Activated CD4-positive, alpha-beta T cell treated with anti-CD3 and anti-CD28 coated beads for 48 hours (primary cell): ENCODE measurements at regions not wholly inside any gene's neighbourhood (a gene's known extent, or its start where the extent isn't known, plus 50 kb on each side); places are given as distances from the start of the nearest gene placed in this dataset.

ENCODE experiments used
- DNase-seq: peaks from one replicate; pipeline ENCODE4 v3.0.0-alpha.2; 2020

DNA sequence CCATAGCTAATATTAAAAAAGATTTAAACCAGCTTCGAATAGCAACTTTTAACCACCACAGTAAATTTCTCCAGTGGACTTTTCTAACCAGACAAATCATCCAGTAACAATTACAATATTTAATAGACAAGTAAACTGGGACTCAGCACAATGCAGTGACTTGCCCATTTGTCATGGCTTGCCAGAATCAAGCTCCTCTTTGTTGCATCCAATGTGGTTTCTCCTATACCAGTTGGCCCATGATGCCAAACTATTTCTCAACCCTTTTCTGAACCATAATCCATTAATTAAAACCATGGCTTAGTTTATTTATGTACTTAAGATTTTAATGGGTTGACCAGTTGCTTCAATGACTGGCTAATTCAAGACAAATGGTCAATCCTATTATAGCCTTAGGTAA lies 64.4 kb downstream of the DIO2 start:
- DNase-seq, result no peak

DNA sequence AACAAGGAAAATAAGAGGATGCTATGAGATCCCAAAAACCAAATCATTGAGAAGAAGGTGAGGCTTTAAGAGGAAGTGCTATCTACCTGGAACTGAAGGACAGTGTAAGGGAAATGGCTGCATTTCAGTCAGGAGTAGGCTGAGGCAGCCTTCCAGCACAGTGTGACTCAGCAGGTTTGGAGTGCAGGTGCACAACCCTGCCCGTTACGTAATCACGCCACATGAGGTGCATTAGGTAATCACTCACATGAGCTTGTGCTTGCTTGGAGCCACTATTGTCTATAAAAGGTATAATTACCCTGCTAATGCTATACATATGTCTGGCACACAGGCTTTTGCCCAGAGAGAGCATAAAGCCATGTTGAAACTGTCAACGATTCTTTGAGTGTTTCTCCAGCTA lies 74.9 kb downstream of the DIO2 start:
- DNase-seq, result no peak

DNA sequence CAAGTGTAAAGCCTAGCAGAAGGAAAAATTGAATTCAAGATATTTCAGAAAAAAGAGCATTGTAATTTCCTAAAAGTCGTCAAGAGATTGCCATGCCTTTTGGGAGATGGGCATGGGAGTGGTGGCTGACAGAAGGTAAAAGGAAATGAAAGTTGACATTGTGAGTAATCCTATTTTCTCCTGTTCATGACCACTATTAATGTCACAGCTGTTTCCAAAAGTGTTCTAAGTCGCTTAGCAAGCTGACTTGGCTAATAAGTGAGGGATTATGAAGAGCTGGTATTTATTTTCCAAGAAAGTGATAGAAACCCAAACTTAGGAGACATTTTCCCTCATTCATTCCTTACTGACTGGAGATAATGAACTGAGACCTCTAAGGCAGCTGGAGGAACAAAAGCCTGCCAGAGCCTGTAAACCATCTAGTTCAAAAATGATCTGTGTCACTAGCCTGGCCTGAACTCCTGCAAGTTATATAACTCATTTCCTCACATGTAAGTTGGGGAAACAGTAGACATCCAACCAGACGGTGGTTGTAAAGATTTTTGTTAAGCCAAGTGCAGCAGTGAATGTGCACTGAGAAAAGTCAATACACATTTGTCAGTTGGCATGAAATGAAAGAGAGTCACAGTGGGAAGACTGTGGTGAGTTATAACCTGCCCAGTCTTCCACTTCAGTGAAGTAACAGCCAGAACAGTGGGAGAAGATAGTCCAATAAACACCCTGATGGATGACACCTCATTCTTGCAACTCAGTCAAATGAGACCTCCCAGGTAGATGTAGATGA lies 75.8 kb downstream of the DIO2 start:
- DNase-seq, result no peak

DNA sequence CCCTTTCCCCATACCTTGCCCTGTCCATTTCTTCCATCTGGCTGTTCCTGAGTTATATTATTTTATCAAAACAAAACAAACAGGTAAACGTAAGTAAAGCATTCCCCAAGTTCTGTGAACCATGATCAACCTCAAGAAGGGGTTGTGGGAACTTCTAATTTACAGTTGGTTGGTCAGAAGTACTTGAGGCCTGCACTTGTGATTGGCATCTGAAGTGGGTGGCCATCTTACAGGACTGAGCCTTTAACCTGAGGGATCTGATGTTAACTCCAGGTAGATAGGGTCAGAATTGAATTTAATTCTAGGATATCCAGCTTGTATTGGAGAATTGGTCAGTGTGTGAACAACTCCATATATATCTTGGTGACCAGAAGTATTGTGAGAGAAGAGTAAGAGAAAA lies 77.0 kb downstream of the DIO2 start:
- DNase-seq, result no peak

DNA sequence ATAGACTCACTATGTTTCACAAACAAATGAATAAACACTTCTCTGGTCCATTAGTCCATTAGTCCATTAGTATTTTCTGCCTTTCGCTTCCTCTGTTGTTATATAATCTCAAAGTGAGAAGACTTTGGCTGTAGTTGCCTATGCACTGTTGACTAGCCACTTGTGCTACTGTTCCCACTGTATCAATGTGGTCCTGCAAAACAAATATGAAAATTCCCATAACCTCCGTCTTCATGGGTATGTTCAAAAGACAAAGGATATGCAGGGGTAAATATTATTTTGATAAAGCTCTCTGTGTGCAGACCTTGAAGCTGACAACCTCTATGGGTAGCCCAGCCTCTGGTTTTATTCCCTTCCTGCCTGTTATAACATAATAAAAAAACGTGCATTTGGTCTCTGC lies 77.8 kb downstream of the DIO2 start:
- DNase-seq, result no peak

DNA sequence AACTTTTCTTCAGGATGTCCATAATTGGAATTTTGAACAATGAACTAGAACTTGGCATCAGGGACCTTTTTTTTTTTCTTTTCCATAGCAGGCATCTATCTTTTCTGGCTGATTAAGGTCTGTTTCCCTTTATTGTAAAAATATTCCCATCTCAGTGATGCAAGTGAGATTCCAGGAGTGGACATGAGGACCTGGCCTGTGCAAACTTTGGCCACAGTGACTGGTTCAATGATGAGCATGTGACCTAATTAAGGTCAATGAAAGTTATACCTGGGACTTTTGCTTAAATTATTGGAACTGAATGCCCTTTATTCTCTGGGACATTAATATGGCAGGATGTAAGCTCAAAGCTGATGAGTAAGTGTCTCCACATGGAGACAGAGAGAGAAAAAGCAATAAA lies 83.8 kb downstream of the DIO2 start:
- no peak for DNase-seq

DNA sequence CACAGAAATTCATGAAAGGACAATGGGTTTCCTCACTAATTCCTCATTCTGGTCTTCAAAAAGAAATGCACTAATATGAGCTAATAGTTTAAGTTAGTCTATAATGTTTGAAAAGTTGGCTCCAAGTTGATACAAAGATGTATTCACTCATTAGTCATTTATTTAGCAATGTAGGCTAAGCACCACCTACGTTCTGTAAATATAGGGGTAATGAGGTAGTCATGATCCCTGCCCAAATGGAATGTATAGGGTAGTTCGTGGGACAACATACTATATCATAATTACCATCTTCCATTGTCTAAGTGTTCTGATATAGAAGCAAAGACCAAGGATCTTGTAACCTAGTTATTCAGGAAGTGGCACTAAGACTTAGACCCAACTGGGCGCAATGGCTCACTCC lies 86.5 kb downstream of the DIO2 start:
- DNase-seq, result no peak

DNA sequence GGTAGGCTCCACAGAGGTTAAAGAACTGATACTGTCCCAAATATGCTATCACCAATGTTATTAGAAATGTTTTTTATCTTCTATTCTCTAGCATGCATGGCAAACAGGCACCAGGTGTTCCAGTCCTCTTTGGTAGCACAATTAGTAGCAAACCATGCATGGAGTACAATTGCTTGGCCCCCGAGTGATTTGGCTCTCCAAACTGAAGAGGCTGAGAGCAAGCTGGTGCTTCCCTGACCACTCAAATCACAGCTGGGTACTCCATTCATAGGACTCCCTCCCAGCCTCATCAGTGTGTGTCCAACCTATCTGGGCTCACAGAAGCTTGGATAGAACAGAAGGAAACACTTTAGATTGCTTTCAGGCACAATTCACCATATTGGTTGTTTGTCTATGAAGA lies 93.4 kb downstream of the DIO2 start:
- DNase-seq, result no peak

DNA sequence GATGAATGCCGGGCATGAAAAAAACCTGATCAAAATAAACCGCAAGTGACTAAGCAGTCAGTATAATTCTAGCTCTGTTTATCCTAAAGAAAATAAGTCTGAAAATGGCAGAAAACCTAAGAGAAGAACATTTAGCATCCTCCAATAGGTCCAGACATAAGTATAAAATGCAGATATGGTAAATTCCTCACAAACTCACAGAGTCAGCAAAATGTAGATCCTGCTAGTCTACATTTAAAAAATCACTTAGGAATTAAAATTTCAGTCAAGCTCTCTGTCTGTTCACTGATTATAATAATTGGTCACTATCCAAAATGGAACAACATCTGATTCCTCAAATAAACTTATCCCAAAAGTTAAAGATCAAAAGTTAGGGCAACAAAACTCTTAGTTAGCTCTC lies 95.1 kb downstream of the DIO2 start:
- no peak for DNase-seq

DNA sequence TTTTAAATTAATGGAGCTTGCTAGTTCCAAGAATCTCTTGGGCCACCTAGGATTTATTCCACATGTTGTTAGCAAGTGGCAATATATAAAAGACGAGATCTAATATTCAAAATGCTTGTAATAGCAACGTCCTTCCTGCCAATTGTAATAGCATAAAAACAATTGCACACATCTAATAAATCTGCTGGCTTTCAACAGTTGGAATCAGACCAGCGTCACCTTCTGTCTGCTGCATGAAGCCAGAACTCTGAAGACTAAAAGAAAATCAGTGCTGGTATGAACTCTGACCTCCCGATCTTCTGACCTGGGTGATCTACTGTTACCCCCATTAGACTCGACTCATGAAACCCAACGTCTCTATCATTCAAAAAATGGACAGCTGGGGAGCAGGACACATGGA lies 100.6 kb downstream of the DIO2 start:
- DNase-seq, result no peak

DNA sequence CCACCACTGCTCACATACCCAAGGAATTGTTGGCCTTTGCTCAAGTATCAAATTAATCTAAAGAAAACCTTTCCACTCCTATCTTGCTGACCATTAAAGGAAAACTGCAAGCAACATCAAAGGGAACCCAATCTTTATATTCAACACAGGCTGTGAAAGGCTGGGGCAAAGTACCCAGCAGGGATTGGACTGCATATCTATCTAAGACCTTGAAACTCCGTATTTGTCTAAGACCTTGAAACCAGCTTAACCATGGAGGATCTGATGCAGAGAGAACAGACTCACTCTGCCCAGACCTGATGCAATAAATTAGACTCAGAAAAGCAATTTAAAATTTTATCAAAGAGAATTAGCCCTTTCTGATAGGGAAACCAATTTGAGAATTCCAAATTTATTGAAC lies 102.2 kb downstream of the DIO2 start:
- no peak for DNase-seq

DNA sequence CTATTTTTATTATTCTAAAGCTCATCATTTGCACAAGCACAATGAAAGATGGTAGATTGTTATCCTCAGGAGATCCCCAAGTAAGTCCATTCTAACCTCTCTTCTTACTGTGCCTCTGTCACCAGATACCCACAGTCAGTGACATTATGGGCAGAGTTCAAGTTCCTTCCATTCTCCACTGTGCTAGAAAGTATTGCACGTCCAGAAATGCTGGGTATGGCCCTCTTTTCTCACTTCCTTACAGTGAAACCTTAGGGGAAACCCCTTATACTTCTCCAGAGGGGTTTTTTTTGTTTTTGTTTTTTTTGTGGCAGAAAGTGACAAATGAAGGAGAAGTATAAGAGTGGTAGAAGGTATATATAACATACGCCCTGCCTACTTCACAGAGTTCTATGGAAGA lies 102.9 kb downstream of the DIO2 start:
- no peak for DNase-seq

DNA sequence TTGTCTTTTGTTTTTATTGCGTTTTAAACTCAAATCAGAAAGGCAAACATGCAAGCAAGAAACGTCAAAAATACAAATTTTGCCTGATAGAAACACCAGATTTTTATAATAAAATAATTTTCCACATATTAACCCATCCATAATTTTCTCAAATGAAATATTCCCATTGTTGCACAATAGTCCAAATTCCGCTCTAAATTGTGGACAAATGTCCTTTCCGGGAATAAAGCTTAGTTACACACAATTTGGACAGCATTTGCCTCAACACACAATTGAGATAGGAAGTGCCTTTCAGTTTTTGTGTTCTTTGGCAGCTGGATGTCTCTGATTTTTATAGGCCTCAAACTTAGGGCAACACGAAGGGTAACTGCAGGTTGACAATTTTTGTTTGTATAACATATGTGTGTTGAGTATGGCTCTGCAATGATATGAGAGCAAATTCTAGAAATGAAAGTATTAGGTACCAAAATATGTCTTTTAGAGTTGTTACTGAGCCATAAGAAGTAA lies 105.8 kb downstream of the DIO2 start:
- no peak for DNase-seq

DNA sequence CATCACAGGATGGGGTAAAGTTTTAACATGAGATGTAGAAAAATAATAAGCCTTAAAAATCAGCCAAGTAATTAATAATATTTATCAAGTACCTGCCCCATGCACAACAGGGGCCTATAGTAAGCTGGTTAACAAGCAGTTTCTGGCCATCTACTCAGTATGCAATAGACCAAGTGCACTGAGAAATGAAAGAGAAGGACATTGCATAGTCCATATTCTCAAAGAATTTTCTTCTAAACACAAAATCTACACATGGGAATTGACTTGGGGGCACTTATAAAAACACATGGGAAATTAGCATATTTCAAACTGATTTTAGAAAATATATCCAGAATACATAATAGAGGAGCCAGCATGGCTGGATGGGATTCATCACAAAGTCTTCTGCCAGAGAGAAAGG lies 109.5 kb downstream of the DIO2 start:
- no peak for DNase-seq

DNA sequence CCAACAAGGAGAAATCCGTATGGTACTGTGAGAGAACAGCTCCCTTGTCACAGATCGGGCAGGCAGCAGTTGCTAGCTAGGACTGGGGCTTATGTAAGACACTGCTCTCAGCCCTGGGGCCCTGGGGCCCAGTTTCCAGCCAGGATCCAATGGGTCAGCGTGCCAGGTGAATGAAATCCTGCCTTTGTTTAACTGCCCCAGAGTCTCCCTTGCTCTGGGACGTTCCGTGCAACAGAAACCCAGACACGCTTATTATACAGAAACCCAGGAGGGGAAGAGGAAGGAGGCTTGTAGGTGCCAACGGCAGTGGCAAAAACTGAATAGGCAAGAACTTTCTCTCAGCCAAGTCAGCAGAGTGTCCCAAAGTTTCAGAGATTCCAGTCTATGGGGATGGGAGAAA lies 110.6 kb downstream of the DIO2 start:
- DNase-seq, result no peak

DNA sequence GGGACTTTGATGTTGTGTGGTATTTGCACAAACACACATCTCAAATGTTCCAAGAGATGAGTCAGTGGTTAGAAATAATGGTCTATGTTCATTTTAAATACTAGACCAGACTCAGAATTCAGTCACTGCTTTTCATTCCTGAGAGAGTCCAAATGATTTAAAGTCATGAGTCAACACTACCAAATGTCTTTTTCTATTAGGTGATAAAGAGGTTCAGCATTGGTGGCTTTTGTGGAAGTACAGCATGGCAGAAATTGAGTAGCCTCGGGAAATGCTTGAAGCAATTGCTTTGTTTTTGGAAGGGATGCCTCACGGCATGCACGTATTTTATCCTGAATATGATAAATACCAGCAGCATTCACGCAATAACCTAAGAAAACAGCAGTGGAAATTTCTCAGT lies 115.7 kb downstream of the DIO2 start:
- no peak for DNase-seq

DNA sequence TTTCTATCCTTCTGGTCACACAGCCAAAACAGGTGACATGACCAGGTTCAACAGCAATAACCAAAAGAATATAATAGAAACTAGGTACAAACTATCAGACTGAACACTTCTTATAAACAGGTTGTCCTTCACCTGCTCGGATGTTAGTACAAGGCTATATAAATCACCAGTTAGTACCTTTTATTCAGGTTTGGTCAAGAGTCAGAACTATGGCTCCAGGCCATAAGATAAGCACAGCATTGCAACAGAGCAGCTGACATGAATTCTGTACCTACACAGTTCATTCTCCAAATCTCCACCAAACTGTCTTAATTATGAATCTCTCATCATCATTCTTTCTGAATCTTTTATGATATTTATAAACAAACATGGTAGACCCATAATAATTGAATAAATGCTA lies 123.9 kb downstream of the DIO2 start:
- no peak for DNase-seq

DNA sequence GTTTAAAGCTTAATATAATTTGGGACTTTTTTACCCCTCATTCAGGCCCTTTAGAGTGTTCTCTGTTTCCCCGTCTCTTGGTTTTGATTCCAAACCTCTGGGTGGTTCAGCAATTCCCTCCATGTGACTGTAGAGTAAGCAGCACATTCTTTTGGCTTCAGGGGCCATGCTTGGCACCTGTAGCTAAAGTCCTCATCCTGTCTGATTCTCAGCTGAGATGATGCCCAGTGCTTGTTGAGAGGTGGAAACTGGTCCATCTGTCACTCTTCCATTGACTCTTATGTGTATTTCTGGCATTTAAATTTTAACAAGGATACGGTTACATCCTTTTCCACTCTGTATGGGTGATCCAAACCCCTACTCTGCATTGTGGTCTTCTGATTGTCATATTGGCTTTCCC lies 127.1 kb downstream of the DIO2 start:
- DNase-seq, result no peak

DNA sequence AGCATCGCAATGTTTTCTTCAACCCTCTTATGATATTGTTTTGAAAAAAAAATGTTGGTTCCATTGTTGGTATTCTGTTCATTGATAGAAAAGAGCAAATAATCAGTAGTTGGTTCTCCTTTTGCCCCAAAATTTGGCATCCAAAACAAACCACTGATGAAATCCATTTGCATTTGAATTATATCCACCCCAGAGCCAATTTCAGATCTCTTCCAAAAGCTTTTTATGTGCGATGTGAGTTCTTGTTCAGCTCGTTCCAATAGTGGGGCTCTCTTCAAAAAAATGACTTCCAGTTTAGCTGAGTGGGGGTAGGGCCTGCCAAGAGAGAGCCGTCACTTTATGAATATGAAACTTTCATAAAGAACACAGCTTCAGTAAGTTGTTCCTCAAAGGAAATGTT lies 130.7 kb downstream of the DIO2 start:
- DNase-seq, result no peak

DNA sequence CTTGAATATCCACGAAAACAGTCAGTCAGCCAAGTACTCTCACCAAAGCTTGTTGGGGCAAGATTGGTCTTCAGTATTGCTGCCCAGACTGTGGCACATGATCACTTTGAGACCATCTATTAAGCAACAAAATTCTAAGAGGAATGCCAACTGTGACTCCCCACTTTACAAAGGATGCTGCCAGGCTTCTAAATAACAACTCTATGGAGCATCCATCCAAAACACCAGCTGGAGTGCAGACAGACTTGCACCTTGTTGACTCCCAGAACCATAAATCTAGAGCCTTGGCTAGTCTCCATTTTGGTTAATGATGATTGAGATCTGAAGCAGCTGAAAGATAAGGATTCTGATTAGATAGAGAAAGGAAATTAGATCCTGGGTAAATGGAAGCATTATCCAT lies 132.8 kb downstream of the DIO2 start:
- no peak for DNase-seq

DNA sequence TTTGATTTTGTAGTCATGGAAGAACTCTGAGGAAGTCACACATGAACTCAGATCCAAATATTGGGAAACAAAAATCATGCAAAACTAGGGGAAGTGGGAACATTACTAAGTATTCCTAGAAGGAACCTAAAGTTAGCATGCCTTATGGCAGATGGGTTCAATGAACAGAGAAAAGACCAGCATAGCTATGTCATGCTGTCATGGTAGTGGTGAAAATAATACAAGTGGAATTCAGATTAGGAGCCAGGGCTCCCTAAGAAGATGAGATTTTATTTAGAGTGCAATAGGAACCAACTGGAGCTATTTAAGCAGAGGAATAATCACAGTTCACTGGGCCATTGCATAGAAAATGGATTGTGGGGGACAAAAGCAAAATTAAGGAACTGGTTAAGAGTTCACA lies 134.0 kb downstream of the DIO2 start:
- DNase-seq, result no peak

DNA sequence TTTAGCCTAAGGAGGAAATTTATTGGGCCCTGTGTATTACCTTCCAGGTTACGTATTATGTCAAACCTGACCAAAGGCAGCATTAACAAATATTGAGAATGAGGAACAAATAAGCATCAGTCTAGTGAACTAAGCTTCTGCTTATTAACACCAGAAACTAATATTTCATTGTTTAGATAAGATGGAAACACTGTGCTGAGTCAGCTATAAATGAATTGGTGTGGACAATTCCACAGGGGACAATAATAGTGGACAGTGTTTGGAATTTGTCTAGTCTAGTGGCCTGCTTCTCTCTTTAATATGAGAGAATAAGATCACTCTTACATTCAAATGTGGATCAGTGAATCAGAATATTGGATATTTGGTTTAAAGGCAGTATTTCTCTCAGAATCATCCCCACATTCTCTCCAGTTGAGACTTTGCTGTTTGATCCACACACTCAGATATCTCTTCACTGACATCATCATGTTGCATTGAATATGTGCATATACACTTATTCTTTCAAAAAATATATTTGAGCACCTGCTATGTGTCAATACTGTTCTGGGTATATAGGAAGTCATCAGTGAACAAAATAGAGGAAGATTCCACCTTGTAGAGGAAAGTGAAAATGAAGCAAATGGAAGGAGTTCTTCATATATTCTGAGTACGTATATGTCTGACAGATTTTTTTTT lies 136.3 kb downstream of the DIO2 start:
- DNase-seq, result no peak

DNA sequence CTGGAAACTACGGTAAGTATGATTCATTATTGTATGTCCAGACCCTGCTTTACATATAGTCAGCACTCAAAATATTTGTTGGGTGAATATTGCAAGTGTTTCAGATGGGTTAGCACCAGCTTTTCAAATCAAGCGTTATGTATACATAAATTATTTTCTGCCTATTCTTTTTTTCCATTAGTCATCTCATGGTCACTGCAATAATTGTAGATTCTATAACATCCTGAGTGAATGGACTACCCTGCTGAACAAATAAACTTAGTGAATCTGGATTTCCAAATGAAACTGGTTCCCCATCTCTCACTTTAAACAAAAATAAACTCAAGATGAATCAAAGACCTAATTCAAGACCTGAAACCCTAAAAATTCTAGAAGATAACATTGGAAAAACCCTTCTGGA lies 152.3 kb downstream of the DIO2 start:
- no peak for DNase-seq

DNA sequence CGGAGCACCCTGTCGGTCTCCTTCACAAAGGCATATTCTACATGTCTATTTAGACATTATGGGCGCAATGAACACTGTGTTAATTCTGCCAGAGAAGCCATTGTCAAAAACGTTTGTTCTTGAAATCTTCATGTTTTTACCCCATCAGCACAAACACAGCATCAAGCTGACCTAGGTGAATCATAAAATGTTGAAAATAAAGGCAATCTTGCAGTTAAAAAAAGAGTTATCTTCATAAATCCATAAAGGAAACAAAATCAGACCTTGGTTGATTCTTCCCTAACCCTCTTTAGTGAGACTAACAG lies 154.9 kb downstream of the DIO2 start:
- DNase-seq, result no peak
